ENCODE measurements at regions not wholly inside any gene's neighbourhood (a gene's known extent, or its start where the extent isn't known, plus 50 kb on each side); places are given as distances from the start of the nearest gene placed in this dataset.

GRCh38 chr14:96931751-96932150, 134.6 kb downstream of the VRK1 start:
- no peak for DNase-seq (ENCODE audit: extremely low spot score)
- TF ChIP-seq CTCF (IDR thresholded peaks at IDR 0.05; ENCODE audit: control extremely low read depth, extremely low read depth, low read depth, missing control alignments) = no peak
- ChIA-PET CTCF (no interaction called here), POLR2A (no interaction called here)

- TF ChIP-seq CTCF (IDR thresholded peaks at IDR 0.05; ENCODE audit: control extremely low read depth, extremely low read depth, low read depth, missing control alignments) = no peak
- ChIA-PET POLR2A (no interaction called here), CTCF (interaction anchor here (0.9 kb wide), 1 partner anchor 82 kb away, joined by 3 read pairs; no protein-coding TSS in a partner anchor)
- no peak for DNase-seq (ENCODE audit: extremely low spot score)
These were observed 137.6 kb downstream of the VRK1 start for GRCh38 chr14:96934638-96935330.

GRCh38 chr14:96938946-96939345, 141.8 kb downstream of the VRK1 start:
- ChIA-PET POLR2A (no interaction called here), CTCF (no interaction called here)
- TF ChIP-seq CTCF (IDR thresholded peaks at IDR 0.05; ENCODE audit: control extremely low read depth, extremely low read depth, low read depth, missing control alignments) = peak; percentile 59
- peak; percentile 44 for DNase-seq (ENCODE audit: extremely low spot score)

- ChIA-PET POLR2A (no interaction called here), CTCF (no interaction called here)
- TF ChIP-seq CTCF (IDR thresholded peaks at IDR 0.05; ENCODE audit: control extremely low read depth, extremely low read depth, low read depth, missing control alignments) = no peak
- DNase-seq (ENCODE audit: extremely low spot score) = no peak
These were observed 142.8 kb downstream of the VRK1 start for GRCh38 chr14:96940009-96940408.

GRCh38 chr14:96944297-96944696, 147.1 kb downstream of the VRK1 start:
- CTCF ChIA-PET = interaction anchor here (0.6 kb wide), 1 partner anchor 18 kb away, joined by 3 read pairs; no protein-coding TSS in a partner anchor
- POLR2A ChIA-PET = no interaction called here
- TF ChIP-seq CTCF (IDR thresholded peaks at IDR 0.05; ENCODE audit: control extremely low read depth, extremely low read depth, low read depth, missing control alignments) = no peak
- no peak for DNase-seq (ENCODE audit: extremely low spot score)

GRCh38 chr14:96945721-96946120, 148.5 kb downstream of the VRK1 start:
- CTCF ChIA-PET = no interaction called here
- no peak for TF ChIP-seq CTCF (IDR thresholded peaks at IDR 0.05; ENCODE audit: control extremely low read depth, extremely low read depth, low read depth, missing control alignments)
- POLR2A ChIA-PET = no interaction called here
- DNase-seq (ENCODE audit: extremely low spot score) = no peak
